HG03520 (cell line): ENCODE measurements at regions not wholly inside any gene's neighbourhood (a gene's known extent, or its start where the extent isn't known, plus 50 kb on each side); places are given as distances from the start of the nearest gene placed in this dataset.

Source experiments
- ATAC-seq: cut with Tn5 transposase; IDR thresholded peaks from one replicate; pipeline ENCODE4 v1.9.1; 2021; ENCODE audit warnings: mild to moderate bottlenecking, moderate library complexity; ENCODE audit not compliant: unreplicated experiment

- ATAC-seq = no peak
These were observed 65.1 kb downstream of the SLC4A3 start for GRCh38 chr2:219692521-219692920.

GRCh38 chr2:219695145-219695709, 67.8 kb downstream of the SLC4A3 start:
- no peak for ATAC-seq

- ATAC-seq = no peak
These were observed 70.6 kb downstream of the SLC4A3 start for GRCh38 chr2:219697811-219698747.

- ATAC-seq = no peak
These were observed 71.5 kb downstream of the SLC4A3 start for GRCh38 chr2:219698748-219699439.

GRCh38 chr2:219699440-219699821, 72.0 kb downstream of the SLC4A3 start:
- no peak for ATAC-seq

GRCh38 chr2:219701847-219702634, 74.6 kb downstream of the SLC4A3 start:
- no peak for ATAC-seq

GRCh38 chr2:219702796-219703545, 75.5 kb downstream of the SLC4A3 start:
- ATAC-seq = no peak

- ATAC-seq = no peak
These were observed 77.4 kb downstream of the SLC4A3 start for GRCh38 chr2:219704878-219705277.

GRCh38 chr2:219706823-219707281, 79.4 kb downstream of the SLC4A3 start:
- no peak for ATAC-seq

- ATAC-seq = no peak
These were observed 80.3 kb downstream of the SLC4A3 start for GRCh38 chr2:219707496-219708285.

- no peak for ATAC-seq
These were observed 81.9 kb downstream of the SLC4A3 start for GRCh38 chr2:219709331-219709761.

- ATAC-seq = no peak
These were observed 85.7 kb downstream of the SLC4A3 start for GRCh38 chr2:219713110-219713509.

GRCh38 chr2:219714681-219715400, 87.4 kb downstream of the SLC4A3 start:
- ATAC-seq = no peak

GRCh38 chr2:219718066-219718465, 90.6 kb downstream of the SLC4A3 start:
- no peak for ATAC-seq

- no peak for ATAC-seq
These were observed 92.1 kb downstream of the SLC4A3 start for GRCh38 chr2:219719521-219719920.

- no peak for ATAC-seq
These were observed 93.5 kb downstream of the SLC4A3 start for GRCh38 chr2:219720956-219721355.

- no peak for ATAC-seq
These were observed 94.9 kb downstream of the SLC4A3 start for GRCh38 chr2:219722276-219722879.

- no peak for ATAC-seq
These were observed 95.9 kb downstream of the SLC4A3 start for GRCh38 chr2:219723311-219723710.
